Upper lobe of right lung (tissue), 1 donor: ENCODE measurements at regions not wholly inside any gene's neighbourhood (a gene's known extent, or its start where the extent isn't known, plus 50 kb on each side); places are given as distances from the start of the nearest gene placed in this dataset.

Experiments
- ATAC-seq: fragments of 200-7000 bp; cut with Tn5 transposase; one replicate; pipeline ENCODE4 v1.9.1; 2020; ENCODE audit warnings: mild to moderate bottlenecking, moderate library complexity
- DNase-seq: peaks from one replicate; pipeline ENCODE4 v3.0.0-alpha.2; 2020
- H3K27ac ChIP-seq: fragments of 200-600 bp; one replicate; pipeline ENCODE4 v1.8.0; 2022
- H3K27me3 ChIP-seq: fragments of 200-600 bp; one replicate; pipeline ENCODE4 v1.8.0; 2022; ENCODE audit warnings: mild to moderate bottlenecking
- H3K36me3 ChIP-seq: fragments of 200-600 bp; one replicate; pipeline ENCODE4 v1.8.0; 2022
- H3K4me1 ChIP-seq: fragments of 200-600 bp; one replicate; pipeline ENCODE4 v1.8.0; 2022
- H3K4me3 ChIP-seq: fragments of 200-600 bp; one replicate; pipeline ENCODE4 v1.8.0; 2022; ENCODE audit warnings: mild to moderate bottlenecking
- H3K9me3 ChIP-seq: fragments of 200-600 bp; one replicate; pipeline ENCODE4 v1.8.0; 2022
- CTCF ChIP-seq: fragments of 200-600 bp; IDR thresholded peaks from one replicate; pipeline ENCODE4 v1.8.0; 2022; ENCODE audit warnings: antibody characterized with exemption
- intact Hi-C: fragments of 100-400 bp; cut with DNase I; formaldehyde crosslinking; loops from one replicate; pipeline ENCODE4 v1.11.0; 2022
- donor health status: DM: no; HTN: yes; CAD: no; lungs with severe emphysema.

DNA sequence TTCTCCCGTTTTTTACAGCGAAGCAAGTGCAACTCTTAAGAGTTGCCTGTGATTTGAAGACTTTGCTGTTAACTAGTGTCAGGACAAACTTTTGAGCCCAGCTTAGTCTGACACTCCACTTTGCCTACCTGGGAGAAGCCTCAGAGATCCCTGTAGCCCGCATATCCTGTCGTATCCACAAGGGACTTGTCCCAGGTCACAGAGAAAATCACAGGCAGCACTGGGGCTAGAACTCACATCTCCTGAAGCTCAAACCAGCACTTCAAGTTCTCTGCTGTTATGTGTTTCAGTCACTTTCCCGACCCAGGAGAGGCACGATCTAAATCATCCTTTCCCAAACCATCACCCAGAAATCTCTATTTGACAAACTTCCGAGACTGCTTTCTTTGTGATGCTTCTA lies 584.5 kb downstream of the ACTL7B start:
- Histone ChIP-seq H3K4me1 (peaks cover 9% of the 10 kb centered on the region), H3K9me3 (no peaks in the 10 kb centered on the region), H3K27me3 (no peaks in the 10 kb centered on the region), H3K4me3 (no peak overlapping the region), H3K36me3 (no peaks in the 10 kb centered on the region), H3K27ac (no peak overlapping the region)
- DNase-seq, result no peak
- intact Hi-C loops, result no loop called here
- no peak for TF ChIP-seq CTCF
- ATAC-seq, result no peak

GRCh38 chr9:108270561-108270960 lies 585.2 kb downstream of the ACTL7B start:
- Histone ChIP-seq H3K4me3 (no peak overlapping the region), H3K27me3 (no peaks in the 10 kb centered on the region), H3K27ac (no peak overlapping the region), H3K4me1 (peaks cover 9% of the 10 kb centered on the region), H3K36me3 (no peaks in the 10 kb centered on the region), H3K9me3 (no peaks in the 10 kb centered on the region)
- ATAC-seq (no peak), DNase-seq (no peak)
- no peak for TF ChIP-seq CTCF
- intact Hi-C loops, result no loop called here

GRCh38 chr9:108270051-108270450 lies 585.7 kb downstream of the ACTL7B start:
- no peak for DNase-seq
- TF ChIP-seq CTCF, result no peak
- intact Hi-C loops, result no loop called here

GRCh38 chr9:108269371-108269770 lies 586.4 kb downstream of the ACTL7B start:
- H3K4me3 ChIP-seq, result no peak overlapping the region
- intact Hi-C loops, result loop anchor here (10.0 kb wide), 1 partner anchor 805 kb away; no protein-coding TSS in a partner anchor
- no peaks in the 10 kb centered on the region for H3K9me3 ChIP-seq
- DNase-seq (no peak), ATAC-seq (no peak)
- peaks cover 9% of the 10 kb centered on the region for H3K4me1 ChIP-seq
- TF ChIP-seq CTCF, result no peak
- no peaks in the 10 kb centered on the region for H3K27me3 ChIP-seq
- no peak overlapping the region for H3K27ac ChIP-seq
- H3K36me3 ChIP-seq, result no peaks in the 10 kb centered on the region

More at GRCh38 chr9:108270051-108270450, 585.7 kb downstream of the ACTL7B start:
- H3K4me3 ChIP-seq, result no peak overlapping the region
- H3K27me3 ChIP-seq, result no peaks in the 10 kb centered on the region
- no peaks in the 10 kb centered on the region for H3K9me3 ChIP-seq
- peaks cover 9% of the 10 kb centered on the region for H3K4me1 ChIP-seq
- no peak for ATAC-seq
- no peaks in the 10 kb centered on the region for H3K36me3 ChIP-seq
- no peak overlapping the region for H3K27ac ChIP-seq

DNA sequence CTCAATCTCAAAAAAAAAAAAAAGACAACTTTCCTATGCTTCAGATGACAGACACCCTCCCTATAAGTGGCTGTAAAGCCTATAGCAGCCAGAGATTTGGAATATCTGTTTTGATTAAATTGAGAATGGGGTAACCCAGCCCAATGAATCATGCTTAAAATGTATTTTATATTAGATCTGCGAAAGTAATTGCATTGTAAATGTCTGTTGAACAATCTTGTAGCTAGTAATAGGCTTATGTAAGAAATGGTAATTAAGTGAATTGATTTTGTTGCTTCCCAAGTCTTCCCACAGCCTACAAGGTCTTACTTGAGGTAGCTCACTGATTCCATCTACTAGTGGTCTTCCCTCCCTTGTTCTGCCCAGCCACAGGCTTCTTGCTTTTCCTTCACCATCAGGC lies 590.7 kb downstream of the ACTL7B start:
- ATAC-seq, result no peak
- Histone ChIP-seq H3K36me3 (no peaks in the 10 kb centered on the region), H3K27me3 (no peaks in the 10 kb centered on the region), H3K27ac (no peak overlapping the region), H3K9me3 (no peaks in the 10 kb centered on the region), H3K4me3 (no peak overlapping the region), H3K4me1 (no peaks in the 10 kb centered on the region)
- TF ChIP-seq CTCF, result no peak
- intact Hi-C loops, result loop anchor here (10.0 kb wide), 1 partner anchor 800 kb away; no protein-coding TSS in a partner anchor
- DNase-seq, result no peak

DNA sequence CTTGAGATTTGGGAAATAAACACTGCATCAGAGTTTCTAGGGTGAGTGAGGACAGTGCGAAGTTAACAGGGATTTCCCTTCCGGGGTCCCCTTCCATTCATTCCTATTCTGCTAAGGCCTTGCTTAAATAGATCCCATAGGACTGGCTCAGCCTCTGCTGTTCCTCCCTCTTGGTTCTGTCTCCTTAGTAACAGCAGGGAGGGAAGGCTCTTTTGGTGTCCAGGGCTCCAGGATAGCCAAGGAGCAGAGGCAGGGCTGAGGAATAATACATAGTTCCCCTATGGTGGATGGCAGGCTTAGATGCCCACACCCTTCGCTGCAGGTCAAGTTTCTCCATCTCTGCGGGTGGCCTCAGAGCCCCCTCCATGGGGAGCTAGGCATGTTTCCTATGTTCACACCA lies 591.7 kb downstream of the ACTL7B start:
- Histone ChIP-seq H3K4me3 (no peak overlapping the region), H3K4me1 (no peaks in the 10 kb centered on the region), H3K9me3 (no peaks in the 10 kb centered on the region), H3K36me3 (no peaks in the 10 kb centered on the region), H3K27me3 (no peaks in the 10 kb centered on the region), H3K27ac (no peak overlapping the region)
- DNase-seq (no peak), ATAC-seq (no peak)
- no peak for TF ChIP-seq CTCF
- intact Hi-C loops, result loop anchor here (10.0 kb wide), 1 partner anchor 799 kb away; no protein-coding TSS in a partner anchor
